ENCODE measurements at regions not wholly inside any gene's neighbourhood (a gene's known extent, or its start where the extent isn't known, plus 50 kb on each side); places are given as distances from the start of the nearest gene placed in this dataset.

GRCh38 chr3:74372743-74373142, 241.7 kb downstream of the CNTN3 start:
- Histone ChIP-seq H3K9me3 (ENCODE audit: control insufficient read depth in 3 of 3, low read length in 3 of 3) (no peaks in the 10 kb centered on the region), H3K27me3 (ENCODE audit: control insufficient read depth in 3 of 3, insufficient read depth in 3 of 3, low read length in 3 of 3) (no peaks in the 10 kb centered on the region), H3K27ac (ENCODE audit: low read depth, low read length) (no peak overlapping the region), H3K9ac (ENCODE audit: low read depth in 1 of 3, low read length in 3 of 3) (no peak overlapping the region), H3K4me1 (ENCODE audit: control insufficient read depth in 3 of 3, insufficient read depth in 3 of 3, low read length in 3 of 3) (no peaks in the 10 kb centered on the region), H3K4me3 (ENCODE audit: low read length in 3 of 3) (no peak overlapping the region), H3K36me3 (ENCODE audit: control insufficient read depth in 3 of 3, insufficient read depth in 3 of 3, low read length in 3 of 3) (no peaks in the 10 kb centered on the region)

GRCh38 chr3:74370342-74370741, 244.1 kb downstream of the CNTN3 start:
- Histone ChIP-seq H3K36me3 (ENCODE audit: control insufficient read depth in 3 of 3, insufficient read depth in 3 of 3, low read length in 3 of 3) (no peaks in the 10 kb centered on the region), H3K9me3 (ENCODE audit: control insufficient read depth in 3 of 3, low read length in 3 of 3) (no peaks in the 10 kb centered on the region), H3K27me3 (ENCODE audit: control insufficient read depth in 3 of 3, insufficient read depth in 3 of 3, low read length in 3 of 3) (no peaks in the 10 kb centered on the region), H3K27ac (ENCODE audit: low read depth, low read length) (no peak overlapping the region), H3K4me1 (ENCODE audit: control insufficient read depth in 3 of 3, insufficient read depth in 3 of 3, low read length in 3 of 3) (no peaks in the 10 kb centered on the region), H3K4me3 (ENCODE audit: low read length in 3 of 3) (no peak overlapping the region), H3K9ac (ENCODE audit: low read depth in 1 of 3, low read length in 3 of 3) (no peak overlapping the region)

- H3K4me1 ChIP-seq (ENCODE audit: control insufficient read depth in 3 of 3, insufficient read depth in 3 of 3, low read length in 3 of 3): no peaks in the 10 kb centered on the region
- H3K4me3 ChIP-seq (ENCODE audit: low read length in 3 of 3): no peak overlapping the region
- no peaks in the 10 kb centered on the region for H3K27me3 ChIP-seq (ENCODE audit: control insufficient read depth in 3 of 3, insufficient read depth in 3 of 3, low read length in 3 of 3)
- no peaks in the 10 kb centered on the region for H3K9me3 ChIP-seq (ENCODE audit: control insufficient read depth in 3 of 3, low read length in 3 of 3)
- no peaks in the 10 kb centered on the region for H3K36me3 ChIP-seq (ENCODE audit: control insufficient read depth in 3 of 3, insufficient read depth in 3 of 3, low read length in 3 of 3)
- no peak overlapping the region for H3K9ac ChIP-seq (ENCODE audit: low read depth in 1 of 3, low read length in 3 of 3)
- no peak overlapping the region for H3K27ac ChIP-seq (ENCODE audit: low read depth, low read length)
Observed at GRCh38 chr3:74366331-74366730, 248.1 kb downstream of the CNTN3 start.

- Histone ChIP-seq H3K36me3 (ENCODE audit: control insufficient read depth in 3 of 3, insufficient read depth in 3 of 3, low read length in 3 of 3) (no peaks in the 10 kb centered on the region), H3K9ac (ENCODE audit: low read depth in 1 of 3, low read length in 3 of 3) (no peak overlapping the region), H3K4me3 (ENCODE audit: low read length in 3 of 3) (no peak overlapping the region), H3K27me3 (ENCODE audit: control insufficient read depth in 3 of 3, insufficient read depth in 3 of 3, low read length in 3 of 3) (no peaks in the 10 kb centered on the region), H3K9me3 (ENCODE audit: control insufficient read depth in 3 of 3, low read length in 3 of 3) (no peaks in the 10 kb centered on the region), H3K4me1 (ENCODE audit: control insufficient read depth in 3 of 3, insufficient read depth in 3 of 3, low read length in 3 of 3) (no peaks in the 10 kb centered on the region), H3K27ac (ENCODE audit: low read depth, low read length) (no peak overlapping the region)
Observed at GRCh38 chr3:74363346-74363745, 251.1 kb downstream of the CNTN3 start.

GRCh38 chr3:74360406-74360805, 254.1 kb downstream of the CNTN3 start:
- Histone ChIP-seq H3K4me3 (ENCODE audit: low read length in 3 of 3) (no peak overlapping the region), H3K27ac (ENCODE audit: low read depth, low read length) (no peak overlapping the region), H3K27me3 (ENCODE audit: control insufficient read depth in 3 of 3, insufficient read depth in 3 of 3, low read length in 3 of 3) (no peaks in the 10 kb centered on the region), H3K9me3 (ENCODE audit: control insufficient read depth in 3 of 3, low read length in 3 of 3) (no peaks in the 10 kb centered on the region), H3K36me3 (ENCODE audit: control insufficient read depth in 3 of 3, insufficient read depth in 3 of 3, low read length in 3 of 3) (no peaks in the 10 kb centered on the region), H3K9ac (ENCODE audit: low read depth in 1 of 3, low read length in 3 of 3) (no peak overlapping the region), H3K4me1 (ENCODE audit: control insufficient read depth in 3 of 3, insufficient read depth in 3 of 3, low read length in 3 of 3) (no peaks in the 10 kb centered on the region)

- H3K4me1 ChIP-seq (ENCODE audit: control insufficient read depth in 3 of 3, insufficient read depth in 3 of 3, low read length in 3 of 3): no peaks in the 10 kb centered on the region
- no peaks in the 10 kb centered on the region for H3K27me3 ChIP-seq (ENCODE audit: control insufficient read depth in 3 of 3, insufficient read depth in 3 of 3, low read length in 3 of 3)
- H3K9me3 ChIP-seq (ENCODE audit: control insufficient read depth in 3 of 3, low read length in 3 of 3): no peaks in the 10 kb centered on the region
- no peak overlapping the region for H3K27ac ChIP-seq (ENCODE audit: low read depth, low read length)
- H3K36me3 ChIP-seq (ENCODE audit: control insufficient read depth in 3 of 3, insufficient read depth in 3 of 3, low read length in 3 of 3): no peaks in the 10 kb centered on the region
- no peak overlapping the region for H3K9ac ChIP-seq (ENCODE audit: low read depth in 1 of 3, low read length in 3 of 3)
- H3K4me3 ChIP-seq (ENCODE audit: low read length in 3 of 3): no peak overlapping the region
Observed at GRCh38 chr3:74357881-74358280, 256.6 kb downstream of the CNTN3 start.

GRCh38 chr3:74353039-74353438, 261.4 kb downstream of the CNTN3 start:
- no peak overlapping the region for H3K9ac ChIP-seq (ENCODE audit: low read depth in 1 of 3, low read length in 3 of 3)
- no peak overlapping the region for H3K4me3 ChIP-seq (ENCODE audit: low read length in 3 of 3)
- H3K9me3 ChIP-seq (ENCODE audit: control insufficient read depth in 3 of 3, low read length in 3 of 3): no peaks in the 10 kb centered on the region
- H3K27ac ChIP-seq (ENCODE audit: low read depth, low read length): no peak overlapping the region
- H3K4me1 ChIP-seq (ENCODE audit: control insufficient read depth in 3 of 3, insufficient read depth in 3 of 3, low read length in 3 of 3): no peaks in the 10 kb centered on the region
- no peaks in the 10 kb centered on the region for H3K27me3 ChIP-seq (ENCODE audit: control insufficient read depth in 3 of 3, insufficient read depth in 3 of 3, low read length in 3 of 3)
- H3K36me3 ChIP-seq (ENCODE audit: control insufficient read depth in 3 of 3, insufficient read depth in 3 of 3, low read length in 3 of 3): no peaks in the 10 kb centered on the region

- Histone ChIP-seq H3K9me3 (ENCODE audit: control insufficient read depth in 3 of 3, low read length in 3 of 3) (no peaks in the 10 kb centered on the region), H3K27ac (ENCODE audit: low read depth, low read length) (no peak overlapping the region), H3K27me3 (ENCODE audit: control insufficient read depth in 3 of 3, insufficient read depth in 3 of 3, low read length in 3 of 3) (no peaks in the 10 kb centered on the region), H3K9ac (ENCODE audit: low read depth in 1 of 3, low read length in 3 of 3) (no peak overlapping the region), H3K4me3 (ENCODE audit: low read length in 3 of 3) (no peak overlapping the region), H3K36me3 (ENCODE audit: control insufficient read depth in 3 of 3, insufficient read depth in 3 of 3, low read length in 3 of 3) (no peaks in the 10 kb centered on the region), H3K4me1 (ENCODE audit: control insufficient read depth in 3 of 3, insufficient read depth in 3 of 3, low read length in 3 of 3) (no peaks in the 10 kb centered on the region)
Observed at GRCh38 chr3:74352166-74352565, 262.3 kb downstream of the CNTN3 start.

- Histone ChIP-seq H3K9me3 (ENCODE audit: control insufficient read depth in 3 of 3, low read length in 3 of 3) (no peaks in the 10 kb centered on the region), H3K36me3 (ENCODE audit: control insufficient read depth in 3 of 3, insufficient read depth in 3 of 3, low read length in 3 of 3) (no peaks in the 10 kb centered on the region), H3K27me3 (ENCODE audit: control insufficient read depth in 3 of 3, insufficient read depth in 3 of 3, low read length in 3 of 3) (no peaks in the 10 kb centered on the region), H3K27ac (ENCODE audit: low read depth, low read length) (no peak overlapping the region), H3K9ac (ENCODE audit: low read depth in 1 of 3, low read length in 3 of 3) (no peak overlapping the region), H3K4me1 (ENCODE audit: control insufficient read depth in 3 of 3, insufficient read depth in 3 of 3, low read length in 3 of 3) (no peaks in the 10 kb centered on the region), H3K4me3 (ENCODE audit: low read length in 3 of 3) (no peak overlapping the region)
Observed at GRCh38 chr3:74351213-74351612, 263.2 kb downstream of the CNTN3 start.

- Histone ChIP-seq H3K36me3 (ENCODE audit: control insufficient read depth in 3 of 3, insufficient read depth in 3 of 3, low read length in 3 of 3) (no peaks in the 10 kb centered on the region), H3K4me3 (ENCODE audit: low read length in 3 of 3) (no peak overlapping the region), H3K9ac (ENCODE audit: low read depth in 1 of 3, low read length in 3 of 3) (no peak overlapping the region), H3K4me1 (ENCODE audit: control insufficient read depth in 3 of 3, insufficient read depth in 3 of 3, low read length in 3 of 3) (no peaks in the 10 kb centered on the region), H3K27ac (ENCODE audit: low read depth, low read length) (no peak overlapping the region), H3K9me3 (ENCODE audit: control insufficient read depth in 3 of 3, low read length in 3 of 3) (no peaks in the 10 kb centered on the region), H3K27me3 (ENCODE audit: control insufficient read depth in 3 of 3, insufficient read depth in 3 of 3, low read length in 3 of 3) (no peaks in the 10 kb centered on the region)
Observed at GRCh38 chr3:74349015-74349414, 265.4 kb downstream of the CNTN3 start.

All from skeletal muscle tissue (tissue), 3 donors.